GM18951 (cell line): ENCODE measurements at regions not wholly inside any gene's neighbourhood (a gene's known extent, or its start where the extent isn't known, plus 50 kb on each side); places are given as distances from the start of the nearest gene placed in this dataset.
"Not testable (repeated sequence)": the region's sequence is repeated elsewhere in the genome, so short reads cannot be mapped to it uniquely, and the experiment has no call there.

Experiments used
- POLR2A ChIP-seq: IDR thresholded peaks from 4 replicates; pipeline ENCODE4 v1.6.1; 2011; ENCODE audit warnings: mild to moderate bottlenecking; ENCODE audit not compliant: insufficient read length, insufficient read depth; ENCODE audit errors: extremely low read depth
- in situ Hi-C: fragments of 300-500 bp; cut with MboI; formaldehyde crosslinking; loops from one replicate; pipeline ENCODE4 v1.12.0; 2022; ENCODE audit warnings: low sequenced_read_pairs, mixed read lengths, inconsistent platforms; ENCODE audit not compliant: unreplicated experiment

GRCh38 chr4:81737865-81738559 is 266.3 kb upstream of the RASGEF1B start:
- TF ChIP-seq POLR2A: no peak
- in situ Hi-C loops: no loop called here

- no peak for TF ChIP-seq POLR2A
- in situ Hi-C loops: no loop called here
Measured at GRCh38 chr4:81736324-81736723, 264.6 kb upstream of the RASGEF1B start.

DNA sequence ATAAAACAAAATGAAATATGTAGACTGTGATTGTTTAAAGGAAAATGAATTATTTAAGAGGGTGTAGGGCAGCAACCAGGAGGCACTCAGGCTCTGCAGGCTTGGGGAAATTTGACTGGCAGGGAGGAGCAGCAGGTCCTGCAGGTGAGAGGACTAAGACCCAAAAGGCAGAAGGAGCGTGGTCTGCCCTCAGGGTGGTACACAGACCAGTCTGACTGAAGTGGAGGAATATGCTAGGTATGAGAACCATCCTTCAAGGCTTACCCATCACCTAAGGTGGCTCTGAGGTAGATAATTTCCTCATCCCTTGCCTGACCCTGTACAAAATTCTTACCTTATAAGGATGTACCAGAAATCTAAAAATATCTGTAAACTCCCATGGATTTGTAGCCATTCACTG is 261.3 kb upstream of the RASGEF1B start:
- in situ Hi-C loops: no loop called here
- TF ChIP-seq POLR2A: no peak

DNA sequence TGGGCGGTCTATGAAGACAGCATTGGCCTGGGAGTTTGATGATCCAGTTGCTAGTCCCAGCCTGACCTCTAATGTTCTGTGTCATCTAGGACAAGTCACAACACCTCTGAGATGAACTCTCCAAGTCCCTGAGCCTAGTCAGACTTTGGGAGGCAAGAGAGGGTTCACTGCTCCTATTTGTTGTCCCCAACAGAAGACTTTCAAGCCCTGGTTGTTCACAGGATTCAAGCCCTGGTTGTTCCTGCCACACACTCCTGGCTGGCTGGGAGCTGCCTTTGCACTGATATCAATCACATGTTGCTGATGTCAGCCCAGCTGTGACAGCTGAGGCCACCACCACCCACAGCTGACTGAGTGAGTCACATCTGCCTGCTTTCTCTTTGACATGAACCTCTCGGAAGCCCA is 253.2 kb upstream of the RASGEF1B start:
- in situ Hi-C loops: no loop called here
- TF ChIP-seq POLR2A: no peak

- in situ Hi-C loops: no loop called here
- no peak for TF ChIP-seq POLR2A
Measured at GRCh38 chr4:81723927-81724587, 252.3 kb upstream of the RASGEF1B start.

GRCh38 chr4:81723019-81723884 is 251.5 kb upstream of the RASGEF1B start:
- in situ Hi-C loops: no loop called here
- TF ChIP-seq POLR2A: no peak

DNA sequence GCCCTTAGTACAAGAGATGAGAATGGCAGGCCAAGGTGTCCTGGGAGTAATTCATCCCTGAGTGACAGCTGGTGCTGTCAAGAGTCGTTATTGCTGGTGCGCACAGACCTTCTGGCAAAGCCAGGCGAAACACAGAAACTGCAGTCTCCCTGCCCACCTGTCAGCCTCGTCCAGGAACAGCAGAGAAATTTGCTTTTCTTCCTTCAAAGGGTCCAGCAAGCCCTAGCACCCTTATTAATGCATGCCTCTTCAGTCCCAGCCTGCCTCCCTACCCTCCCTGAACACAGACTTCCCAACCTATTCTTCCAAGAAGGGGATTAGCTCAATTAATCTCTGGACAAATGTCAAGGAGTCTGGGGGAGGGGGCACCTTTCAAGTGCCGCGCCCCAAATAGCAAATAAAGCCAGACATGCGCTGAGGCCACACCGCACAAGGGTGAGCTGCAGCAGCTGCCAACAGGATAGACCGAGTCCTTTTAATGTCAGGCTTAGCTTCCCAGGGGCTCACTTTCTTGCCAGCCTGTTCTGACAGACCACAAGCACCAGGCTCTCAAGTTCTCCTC is 250.7 kb upstream of the RASGEF1B start:
- in situ Hi-C loops: no loop called here
- TF ChIP-seq POLR2A: no peak

DNA sequence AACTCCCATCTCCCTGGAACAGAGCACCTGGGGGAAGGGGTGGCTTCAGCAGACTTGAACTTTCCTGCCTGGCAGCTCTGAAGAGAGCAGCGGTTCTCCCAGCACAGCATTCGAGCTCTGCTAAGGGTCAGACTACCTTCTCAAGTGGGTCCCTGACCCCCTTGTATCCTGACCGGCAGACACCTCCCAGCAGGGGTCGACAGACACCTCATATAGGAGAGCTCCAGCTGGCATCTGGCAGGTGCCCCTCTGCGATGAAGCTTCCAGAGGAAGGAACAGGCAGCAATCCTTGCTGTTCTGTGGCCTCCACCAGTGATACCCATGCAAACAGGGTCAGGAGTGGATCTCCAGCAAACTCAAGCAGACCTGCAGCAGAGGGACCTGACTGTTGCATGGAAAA is 244.1 kb upstream of the RASGEF1B start:
- in situ Hi-C loops: no loop called here
- TF ChIP-seq POLR2A: no peak

- in situ Hi-C loops: not testable (repeated sequence)
Measured at GRCh38 chr4:81715357-81715756, 243.7 kb upstream of the RASGEF1B start.

DNA sequence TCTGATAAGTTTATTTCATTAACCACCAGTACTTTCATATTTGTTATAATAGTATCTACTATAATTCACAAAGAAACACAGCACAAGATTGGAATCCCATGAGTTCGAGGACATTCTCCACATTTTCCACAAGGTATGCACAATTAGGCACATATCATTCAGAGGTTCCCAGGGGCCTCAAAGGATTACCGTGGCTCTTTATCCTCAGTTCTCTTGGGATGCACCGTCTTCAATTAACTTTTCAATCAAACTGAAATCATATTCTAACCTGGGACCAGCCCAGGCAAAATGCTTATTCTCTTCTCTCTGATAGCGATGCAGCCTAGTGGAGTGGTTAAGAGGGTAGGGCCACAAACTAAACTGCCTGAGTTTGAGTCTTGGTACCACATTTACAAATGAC is 242.6 kb upstream of the RASGEF1B start:
- in situ Hi-C loops: no loop called here
- TF ChIP-seq POLR2A: no peak

GRCh38 chr4:81712714-81713113 is 241.0 kb upstream of the RASGEF1B start:
- in situ Hi-C loops: no loop called here

GRCh38 chr4:81704461-81704860 is 232.8 kb upstream of the RASGEF1B start:
- in situ Hi-C loops: no loop called here
- TF ChIP-seq POLR2A: no peak

More at GRCh38 chr4:81712714-81713113, 241.0 kb upstream of the RASGEF1B start:
- TF ChIP-seq POLR2A: no peak

DNA sequence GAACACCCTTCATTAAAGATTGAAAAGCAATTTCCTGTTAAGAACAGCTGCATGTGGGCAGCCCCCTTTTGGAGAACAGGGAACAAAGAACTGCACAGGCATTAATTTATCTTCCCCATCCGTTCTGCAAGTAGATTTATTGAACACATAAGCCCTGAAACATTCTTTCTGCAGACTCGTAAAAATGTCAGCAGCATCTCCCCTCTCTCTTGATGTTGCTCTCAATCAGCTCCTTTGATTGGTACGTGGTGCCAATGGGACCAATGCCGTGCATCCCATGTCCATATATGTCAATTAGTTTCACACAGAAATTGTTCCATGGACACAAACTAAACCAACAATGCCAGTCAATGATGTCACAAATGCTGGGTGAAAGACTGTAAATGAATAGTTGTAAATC is 228.5 kb upstream of the RASGEF1B start:
- in situ Hi-C loops: no loop called here

More for the DNA sequence above, 228.5 kb upstream of the RASGEF1B start:
- TF ChIP-seq POLR2A: no peak
